Neural cell (in vitro differentiated cells): ENCODE measurements at regions not wholly inside any gene's neighbourhood (a gene's known extent, or its start where the extent isn't known, plus 50 kb on each side); places are given as distances from the start of the nearest gene placed in this dataset.

ENCODE experiments used
- H2AFZ ChIP-seq: fragments of 200-600, 300-800 bp; sonication (generic), shearing (Covaris generic); 2 replicates; pipeline ENCODE4 v1.6.0; 2014; ENCODE audit warnings: low read depth, mild to moderate bottlenecking, antibody characterized with exemption, low read length, moderate library complexity
- H3F3A ChIP-seq: fragments of 200-600 bp; shearing (Covaris generic); 2 replicates; pipeline ENCODE4 v1.6.1; 2016; ENCODE audit warnings: mild to moderate bottlenecking, moderate library complexity, mixed read lengths, antibody characterized with exemption, low read length; ENCODE audit not compliant: insufficient read depth, poor library complexity, severe bottlenecking
- H3K27ac ChIP-seq: fragments of 200-600, 300-800 bp; sonication (generic), shearing (Covaris generic); 2 replicates; pipeline ENCODE4 v1.5.1; 2014; ENCODE audit warnings: mild to moderate bottlenecking, low read length, moderate library complexity
- H3K27me3 ChIP-seq: fragments of 300-800, 200-600 bp; sonication (generic), shearing (Covaris generic); 2 replicates; pipeline ENCODE4 v1.6.0; 2014; ENCODE audit warnings: mild to moderate bottlenecking, low read depth, low read length, moderate library complexity; ENCODE audit not compliant: insufficient read depth
- H3K36me3 ChIP-seq: fragments of 300-800, 200-600 bp; sonication (generic), shearing (Covaris generic); 2 replicates; pipeline ENCODE4 v1.5.1; 2014; ENCODE audit warnings: mild to moderate bottlenecking, antibody characterized with exemption, low read length, moderate library complexity; ENCODE audit not compliant: insufficient read depth
- H3K4me2 ChIP-seq: fragments of 300-800, 200-600 bp; sonication (generic), shearing (Covaris generic); 2 replicates; pipeline ENCODE4 v1.6.0; 2014; ENCODE audit warnings: mild to moderate bottlenecking, low read length
- H3K4me3 ChIP-seq: fragments of 300-800, 200-600 bp; sonication (generic), shearing (Covaris generic); 2 replicates; pipeline ENCODE4 v1.5.1; 2014; ENCODE audit warnings: mild to moderate bottlenecking, low read length, moderate library complexity
- H3K79me2 ChIP-seq: fragments of 200-600 bp; shearing (Covaris generic); replicated peaks from 2 replicates; pipeline ENCODE4 v1.6.0; 2014; ENCODE audit warnings: mild to moderate bottlenecking, low read length, moderate library complexity; ENCODE audit not compliant: insufficient read depth
- H3K9ac ChIP-seq: fragments of 300-800, 200-600 bp; sonication (generic), shearing (Covaris generic); 2 replicates; pipeline ENCODE4 v1.6.1; 2016; ENCODE audit warnings: mild to moderate bottlenecking, low read length, mixed read lengths
- H3K9me2 ChIP-seq: fragments of 200-600 bp; shearing (Covaris generic); 2 replicates; pipeline ENCODE4 v1.6.1; 2016; ENCODE audit warnings: mild to moderate bottlenecking, low read length, mixed read lengths; ENCODE audit not compliant: insufficient read depth
- H3K9me3 ChIP-seq: fragments of 200-600, 300-800 bp; sonication (generic), shearing (Covaris generic); 2 replicates; pipeline ENCODE4 v1.6.1; 2016; ENCODE audit warnings: mild to moderate bottlenecking, mixed run types, low read length, moderate library complexity, mixed read lengths
- H4K20me1 ChIP-seq: fragments of 200-600 bp; shearing (Covaris generic); 2 replicates; pipeline ENCODE4 v1.6.1; 2016; ENCODE audit warnings: mild to moderate bottlenecking, mixed run types; ENCODE audit not compliant: insufficient read depth
- EP300 ChIP-seq: fragments of 450-650 bp; conservative IDR thresholded peaks from 2 replicates; pipeline ENCODE4 v1.6.1; 2014; ENCODE audit warnings: antibody characterized with exemption, mild to moderate bottlenecking, moderate library complexity; ENCODE audit not compliant: poor library complexity, severe bottlenecking
- EZH2 ChIP-seq: fragments of 200-600, 300-800 bp; shearing (Covaris generic), sonication (generic); IDR thresholded peaks from 2 replicates; pipeline ENCODE4 v1.6.1; 2014; ENCODE audit warnings: antibody characterized with exemption, low read length, borderline replicate concordance, mild to moderate bottlenecking; ENCODE audit not compliant: insufficient read depth, poor library complexity, severe bottlenecking
- MXI1 ChIP-seq: fragments of 450-650 bp; conservative IDR thresholded peaks from 2 replicates; pipeline ENCODE4 v1.6.1; 2014; ENCODE audit warnings: antibody characterized with exemption, mild to moderate bottlenecking; ENCODE audit not compliant: poor library complexity, severe bottlenecking
- POLR2AphosphoS5 ChIP-seq: IDR thresholded peaks from 2 replicates; pipeline ENCODE4 v1.6.1; 2012
- RAD21 ChIP-seq: fragments of 450-650 bp; conservative IDR thresholded peaks from 2 replicates; pipeline ENCODE4 v1.6.1; 2014; ENCODE audit warnings: antibody characterized with exemption, mild to moderate bottlenecking, moderate library complexity
- SMC3 ChIP-seq: fragments of 450-650 bp; conservative IDR thresholded peaks from 2 replicates; pipeline ENCODE4 v1.6.1; 2014; ENCODE audit warnings: antibody characterized with exemption, mild to moderate bottlenecking, moderate library complexity; ENCODE audit not compliant: poor library complexity
- TAF1 ChIP-seq: IDR thresholded peaks from 2 replicates; pipeline ENCODE4 v1.6.1; 2012; ENCODE audit warnings: low read depth
- TF ChIP-seq, protein P1 (sequence below): IDR thresholded peaks from 2 replicates; pipeline ENCODE4 v1.6.1; 2012; ENCODE audit warnings: borderline replicate concordance
- TF ChIP-seq, protein P2 (sequence below): fragments of 450-650 bp; IDR thresholded peaks from 2 replicates; pipeline ENCODE4 v1.5.1; 2014; ENCODE audit warnings: antibody characterized with exemption, mild to moderate bottlenecking, moderate library complexity; ENCODE audit not compliant: poor library complexity, severe bottlenecking

DNA sequence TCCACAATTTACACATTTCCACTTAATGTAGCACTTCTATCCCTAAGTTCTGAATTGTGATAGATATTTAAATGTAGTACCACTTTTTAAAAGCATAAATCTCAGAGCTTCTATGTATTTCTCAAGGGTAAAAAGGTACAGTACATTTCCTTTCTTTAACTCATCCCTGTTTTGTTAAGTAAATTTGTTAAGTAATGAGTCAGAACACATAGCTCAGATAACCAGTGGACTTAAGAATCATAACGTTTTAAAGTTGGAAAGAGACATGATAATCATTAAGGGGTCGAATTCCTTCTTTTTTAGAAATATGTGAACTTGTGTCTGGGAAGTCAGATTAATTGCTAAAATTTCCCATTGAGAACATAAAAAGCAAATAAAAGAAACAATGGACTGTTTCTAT lies 810.2 kb upstream of the NUDT12 start:
- Histone ChIP-seq H3K27ac (no peak overlapping the region), H3K9me2 (no peaks in the 10 kb centered on the region), H3K36me3 (no peaks in the 10 kb centered on the region), H3K27me3 (no peaks in the 10 kb centered on the region), H4K20me1 (no peaks in the 10 kb centered on the region), H3K79me2 (no peaks in the 10 kb centered on the region), H3F3A (no peaks in the 10 kb centered on the region), H3K9ac (no peak overlapping the region), H2AFZ (no peak overlapping the region), H3K4me3 (no peak overlapping the region), H3K4me2 (no peak overlapping the region), H3K9me3 (no peaks in the 10 kb centered on the region)
- TF ChIP-seq POLR2AphosphoS5 (no peak), EP300 (no peak), MXI1 (no peak), RAD21 (no peak), EZH2 (no peak), SMC3 (no peak), TAF1 (no peak)
- TF ChIP-seq, protein P1, sequence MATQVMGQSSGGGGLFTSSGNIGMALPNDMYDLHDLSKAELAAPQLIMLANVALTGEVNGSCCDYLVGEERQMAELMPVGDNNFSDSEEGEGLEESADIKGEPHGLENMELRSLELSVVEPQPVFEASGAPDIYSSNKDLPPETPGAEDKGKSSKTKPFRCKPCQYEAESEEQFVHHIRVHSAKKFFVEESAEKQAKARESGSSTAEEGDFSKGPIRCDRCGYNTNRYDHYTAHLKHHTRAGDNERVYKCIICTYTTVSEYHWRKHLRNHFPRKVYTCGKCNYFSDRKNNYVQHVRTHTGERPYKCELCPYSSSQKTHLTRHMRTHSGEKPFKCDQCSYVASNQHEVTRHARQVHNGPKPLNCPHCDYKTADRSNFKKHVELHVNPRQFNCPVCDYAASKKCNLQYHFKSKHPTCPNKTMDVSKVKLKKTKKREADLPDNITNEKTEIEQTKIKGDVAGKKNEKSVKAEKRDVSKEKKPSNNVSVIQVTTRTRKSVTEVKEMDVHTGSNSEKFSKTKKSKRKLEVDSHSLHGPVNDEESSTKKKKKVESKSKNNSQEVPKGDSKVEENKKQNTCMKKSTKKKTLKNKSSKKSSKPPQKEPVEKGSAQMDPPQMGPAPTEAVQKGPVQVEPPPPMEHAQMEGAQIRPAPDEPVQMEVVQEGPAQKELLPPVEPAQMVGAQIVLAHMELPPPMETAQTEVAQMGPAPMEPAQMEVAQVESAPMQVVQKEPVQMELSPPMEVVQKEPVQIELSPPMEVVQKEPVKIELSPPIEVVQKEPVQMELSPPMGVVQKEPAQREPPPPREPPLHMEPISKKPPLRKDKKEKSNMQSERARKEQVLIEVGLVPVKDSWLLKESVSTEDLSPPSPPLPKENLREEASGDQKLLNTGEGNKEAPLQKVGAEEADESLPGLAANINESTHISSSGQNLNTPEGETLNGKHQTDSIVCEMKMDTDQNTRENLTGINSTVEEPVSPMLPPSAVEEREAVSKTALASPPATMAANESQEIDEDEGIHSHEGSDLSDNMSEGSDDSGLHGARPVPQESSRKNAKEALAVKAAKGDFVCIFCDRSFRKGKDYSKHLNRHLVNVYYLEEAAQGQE: no peak
- TF ChIP-seq, protein P2, sequence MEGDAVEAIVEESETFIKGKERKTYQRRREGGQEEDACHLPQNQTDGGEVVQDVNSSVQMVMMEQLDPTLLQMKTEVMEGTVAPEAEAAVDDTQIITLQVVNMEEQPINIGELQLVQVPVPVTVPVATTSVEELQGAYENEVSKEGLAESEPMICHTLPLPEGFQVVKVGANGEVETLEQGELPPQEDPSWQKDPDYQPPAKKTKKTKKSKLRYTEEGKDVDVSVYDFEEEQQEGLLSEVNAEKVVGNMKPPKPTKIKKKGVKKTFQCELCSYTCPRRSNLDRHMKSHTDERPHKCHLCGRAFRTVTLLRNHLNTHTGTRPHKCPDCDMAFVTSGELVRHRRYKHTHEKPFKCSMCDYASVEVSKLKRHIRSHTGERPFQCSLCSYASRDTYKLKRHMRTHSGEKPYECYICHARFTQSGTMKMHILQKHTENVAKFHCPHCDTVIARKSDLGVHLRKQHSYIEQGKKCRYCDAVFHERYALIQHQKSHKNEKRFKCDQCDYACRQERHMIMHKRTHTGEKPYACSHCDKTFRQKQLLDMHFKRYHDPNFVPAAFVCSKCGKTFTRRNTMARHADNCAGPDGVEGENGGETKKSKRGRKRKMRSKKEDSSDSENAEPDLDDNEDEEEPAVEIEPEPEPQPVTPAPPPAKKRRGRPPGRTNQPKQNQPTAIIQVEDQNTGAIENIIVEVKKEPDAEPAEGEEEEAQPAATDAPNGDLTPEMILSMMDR: no peak

DNA sequence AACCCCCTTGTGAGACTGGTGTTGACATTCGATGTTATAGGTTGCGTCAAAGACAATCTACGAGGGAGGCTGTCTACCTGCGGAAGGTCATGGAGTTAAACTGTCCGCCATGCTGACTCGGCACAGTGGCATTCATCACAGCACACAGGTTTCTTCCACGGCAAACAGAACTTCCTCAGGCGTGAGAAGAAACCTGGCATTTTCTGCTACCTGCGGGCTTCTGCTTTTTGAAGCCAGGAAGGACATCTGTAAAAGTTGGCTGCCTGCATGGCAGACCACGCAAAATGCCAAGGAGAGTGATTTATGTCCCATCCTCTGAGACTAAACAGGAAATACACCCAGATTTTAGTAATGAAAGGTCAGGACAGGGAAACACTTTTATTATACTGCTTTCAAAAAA lies 809.8 kb upstream of the NUDT12 start:
- no peak overlapping the region for H3K4me3 ChIP-seq
- no peak overlapping the region for H2AFZ ChIP-seq
- no peaks in the 10 kb centered on the region for H3K79me2 ChIP-seq
- no peak overlapping the region for H3K9ac ChIP-seq
- H3K36me3 ChIP-seq: no peaks in the 10 kb centered on the region
- TF ChIP-seq, protein P2: no peak
- TF ChIP-seq SMC3: no peak
- TF ChIP-seq EP300: no peak
- no peak for TF ChIP-seq TAF1
- TF ChIP-seq EZH2: no peak
- H3K27ac ChIP-seq: no peak overlapping the region
- H3F3A ChIP-seq: no peaks in the 10 kb centered on the region
- H3K9me2 ChIP-seq: no peaks in the 10 kb centered on the region
- H3K27me3 ChIP-seq: no peaks in the 10 kb centered on the region
- H3K4me2 ChIP-seq: no peak overlapping the region
- H3K9me3 ChIP-seq: no peaks in the 10 kb centered on the region
- no peaks in the 10 kb centered on the region for H4K20me1 ChIP-seq
